Omental fat pad (tissue), 3 donors: ENCODE measurements at regions not wholly inside any gene's neighbourhood (a gene's known extent, or its start where the extent isn't known, plus 50 kb on each side); places are given as distances from the start of the nearest gene placed in this dataset.
"Not testable (repeated sequence)": the region's sequence is repeated elsewhere in the genome, so short reads cannot be mapped to it uniquely, and the experiment has no call there.

Source experiments
- ATAC-seq: fragments of 150-250 bp; one replicate; pipeline ENCODE4 v1.9.1; 2016; ENCODE audit warnings: mild to moderate bottlenecking, moderate library complexity; ENCODE audit not compliant: low FRiP score
- DNase-seq: peaks from one replicate; pipeline ENCODE4 v3.0.0-alpha.2; 2019; ENCODE audit warnings: low spot score
- CTCF ChIP-seq, 3 donors: fragments of 450-650 bp; IDR thresholded peaks; one replicate each; pipeline ENCODE4 v1.5.1; 2016 to 2017; ENCODE audit warnings: antibody characterized with exemption in 3 of 3, mild to moderate bottlenecking in 3 of 3, moderate library complexity in 2 of 3

DNA sequence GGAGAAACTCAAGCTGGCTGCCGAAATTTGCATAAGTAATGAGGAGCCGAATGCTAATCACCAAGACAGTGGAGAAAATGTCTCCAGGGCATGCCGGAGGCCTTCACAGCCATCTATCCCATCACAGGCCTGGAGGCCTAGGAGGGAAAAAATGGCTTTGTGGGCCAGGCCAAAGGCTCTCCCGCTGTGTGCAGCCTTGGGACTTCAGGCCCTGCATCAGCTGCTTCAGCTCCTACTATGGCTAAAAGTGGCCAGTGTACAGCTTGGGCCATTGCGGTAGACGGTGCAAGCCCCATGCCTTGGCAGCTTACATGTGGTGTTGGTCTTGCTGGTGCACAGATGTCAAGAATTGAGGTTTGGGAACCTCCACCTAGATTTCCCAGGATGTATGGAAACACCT is 162.6 kb upstream of the FAM47A start:
- no peak for DNase-seq
- no peak for TF ChIP-seq CTCF (IDR thresholded peaks at IDR 0.05)
- no peak for ATAC-seq

- TF ChIP-seq CTCF (IDR thresholded peaks at IDR 0.05), result no peak
- no peak for DNase-seq
- no peak for ATAC-seq
These were observed 156.7 kb upstream of the FAM47A start for GRCh38 chrX:34288782-34289181.

- no peak for TF ChIP-seq CTCF (IDR thresholded peaks at IDR 0.05)
- ATAC-seq, result no peak
These were observed 147.9 kb upstream of the FAM47A start for GRCh38 chrX:34279866-34280560.

GRCh38 chrX:34275699-34276098 is 143.6 kb upstream of the FAM47A start:
- TF ChIP-seq CTCF (IDR thresholded peaks at IDR 0.05), result no peak
- DNase-seq (no peak), ATAC-seq (no peak)

More at GRCh38 chrX:34279866-34280560, 147.9 kb upstream of the FAM47A start:
- no peak for DNase-seq

GRCh38 chrX:34270434-34270833 is 138.3 kb upstream of the FAM47A start:
- no peak for ATAC-seq
- no peak for DNase-seq
- no peak for TF ChIP-seq CTCF (IDR thresholded peaks at IDR 0.05)

- no peak for DNase-seq
- no peak for TF ChIP-seq CTCF (IDR thresholded peaks at IDR 0.05)
- no peak for ATAC-seq
These were observed 106.8 kb upstream of the FAM47A start for GRCh38 chrX:34238896-34239295.

- not testable (repeated sequence) for ATAC-seq, DNase-seq
These were observed 98.0 kb upstream of the FAM47A start for GRCh38 chrX:34230156-34230555.
